C4-2B (cell line): ENCODE measurements at regions not wholly inside any gene's neighbourhood (a gene's known extent, or its start where the extent isn't known, plus 50 kb on each side); places are given as distances from the start of the nearest gene placed in this dataset.

Experiments used
- H3K27ac ChIP-seq: fragments of 450-650 bp; 2 replicates; pipeline ENCODE4 v1.5.1; 2017
- ZFX ChIP-seq: fragments of 450-650 bp; IDR thresholded peaks from 2 replicates; pipeline ENCODE4 v1.6.1; 2017
- TF ChIP-seq, protein P1 (sequence below): fragments of 450-650 bp; conservative IDR thresholded peaks from 2 replicates; pipeline ENCODE4 v1.5.1; 2017; ENCODE audit warnings: mild to moderate bottlenecking

DNA sequence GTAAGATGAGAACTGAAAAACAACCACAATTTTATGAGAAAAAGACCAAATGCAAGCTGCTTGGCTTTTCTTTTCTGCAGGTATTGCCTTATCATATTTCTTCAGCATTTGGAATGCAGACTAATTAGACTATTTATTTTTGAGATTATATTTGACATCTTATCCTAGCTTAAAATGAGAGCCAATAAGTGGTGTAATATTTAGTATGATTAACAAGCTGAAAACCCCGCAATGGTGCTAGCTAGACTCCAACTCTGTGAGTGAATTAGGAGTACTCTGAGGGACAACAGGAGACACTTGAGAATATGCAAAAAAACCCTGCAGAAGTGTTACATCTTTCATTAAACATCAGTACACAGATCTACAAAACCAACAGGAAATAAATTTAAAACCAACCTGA is 180.3 kb upstream of the MEOX2 start:
- H3K27ac ChIP-seq: no peak overlapping the region
- TF ChIP-seq ZFX: no peak
- TF ChIP-seq, protein P1, sequence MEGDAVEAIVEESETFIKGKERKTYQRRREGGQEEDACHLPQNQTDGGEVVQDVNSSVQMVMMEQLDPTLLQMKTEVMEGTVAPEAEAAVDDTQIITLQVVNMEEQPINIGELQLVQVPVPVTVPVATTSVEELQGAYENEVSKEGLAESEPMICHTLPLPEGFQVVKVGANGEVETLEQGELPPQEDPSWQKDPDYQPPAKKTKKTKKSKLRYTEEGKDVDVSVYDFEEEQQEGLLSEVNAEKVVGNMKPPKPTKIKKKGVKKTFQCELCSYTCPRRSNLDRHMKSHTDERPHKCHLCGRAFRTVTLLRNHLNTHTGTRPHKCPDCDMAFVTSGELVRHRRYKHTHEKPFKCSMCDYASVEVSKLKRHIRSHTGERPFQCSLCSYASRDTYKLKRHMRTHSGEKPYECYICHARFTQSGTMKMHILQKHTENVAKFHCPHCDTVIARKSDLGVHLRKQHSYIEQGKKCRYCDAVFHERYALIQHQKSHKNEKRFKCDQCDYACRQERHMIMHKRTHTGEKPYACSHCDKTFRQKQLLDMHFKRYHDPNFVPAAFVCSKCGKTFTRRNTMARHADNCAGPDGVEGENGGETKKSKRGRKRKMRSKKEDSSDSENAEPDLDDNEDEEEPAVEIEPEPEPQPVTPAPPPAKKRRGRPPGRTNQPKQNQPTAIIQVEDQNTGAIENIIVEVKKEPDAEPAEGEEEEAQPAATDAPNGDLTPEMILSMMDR: no peak

DNA sequence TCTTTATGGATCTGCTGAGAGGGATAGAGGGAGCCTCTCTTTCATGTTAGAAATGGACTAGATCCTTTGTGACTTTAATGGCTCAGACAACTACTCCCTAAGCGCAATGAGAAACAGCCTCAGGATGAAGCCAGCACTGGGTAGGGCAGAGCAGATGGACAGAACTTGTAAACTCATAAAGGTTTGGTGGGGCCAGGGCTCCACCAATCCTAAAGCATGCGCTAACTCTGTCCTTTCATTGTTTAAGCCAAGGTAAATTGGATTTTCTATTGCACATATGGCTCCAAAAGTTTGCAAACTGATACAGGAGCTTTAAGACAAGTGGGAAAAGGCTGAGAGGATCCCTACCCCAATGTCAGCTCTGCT is 178.1 kb upstream of the MEOX2 start:
- TF ChIP-seq ZFX: no peak
- TF ChIP-seq, protein P1: no peak
- no peak overlapping the region for H3K27ac ChIP-seq

DNA sequence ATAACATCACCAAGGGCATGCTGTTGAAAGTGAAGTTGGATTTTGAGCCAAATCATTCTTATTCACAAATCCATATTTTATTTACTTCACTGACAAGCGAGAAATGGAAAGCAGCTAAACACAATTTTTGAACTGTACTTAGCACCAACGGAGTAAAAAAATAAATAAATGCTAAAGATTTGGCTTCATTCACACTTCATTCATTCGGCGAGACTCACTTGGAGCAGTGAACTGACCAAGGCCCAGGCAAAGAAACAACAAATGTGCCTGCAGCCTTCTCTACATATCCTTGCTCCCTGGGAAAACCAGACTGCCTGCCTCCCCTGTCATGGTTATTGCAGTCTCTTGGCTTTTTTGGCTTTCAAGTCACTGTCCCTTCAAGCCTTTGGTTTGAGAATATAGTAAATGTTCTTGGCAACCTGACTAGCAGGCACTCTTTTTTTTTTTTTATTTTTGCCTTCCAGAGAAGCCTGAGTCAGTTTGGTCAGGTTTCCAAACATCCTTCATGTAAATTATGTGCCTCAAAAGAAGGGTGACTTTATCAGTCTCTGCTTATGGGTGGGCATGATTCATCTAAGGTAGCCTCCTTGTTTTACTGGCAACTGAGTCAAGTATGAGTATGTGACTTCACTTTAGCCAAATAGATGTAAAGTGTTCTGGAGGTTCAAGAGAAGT is 177.6 kb upstream of the MEOX2 start:
- TF ChIP-seq, protein P1: no peak
- TF ChIP-seq ZFX: no peak
- no peak overlapping the region for H3K27ac ChIP-seq

DNA sequence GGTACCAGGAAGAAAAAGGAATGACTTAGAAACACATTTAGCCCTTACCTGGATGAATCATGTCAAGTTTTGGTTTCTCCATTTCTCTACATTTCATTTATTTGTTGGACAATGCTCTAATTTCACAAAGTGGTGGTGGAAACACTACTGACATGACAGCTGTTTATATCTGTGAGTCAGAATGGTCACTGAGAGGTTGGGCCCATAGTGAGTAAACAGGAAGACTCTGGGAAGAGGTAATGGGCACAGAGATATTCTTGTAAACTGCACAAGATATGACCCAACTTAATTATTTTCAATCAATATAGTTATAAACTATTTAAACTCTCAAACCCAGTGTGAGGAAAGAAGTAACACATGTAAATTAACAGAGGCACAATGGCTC is 176.3 kb upstream of the MEOX2 start:
- H3K27ac ChIP-seq: no peak overlapping the region
- no peak for TF ChIP-seq ZFX
- TF ChIP-seq, protein P1: no peak

DNA sequence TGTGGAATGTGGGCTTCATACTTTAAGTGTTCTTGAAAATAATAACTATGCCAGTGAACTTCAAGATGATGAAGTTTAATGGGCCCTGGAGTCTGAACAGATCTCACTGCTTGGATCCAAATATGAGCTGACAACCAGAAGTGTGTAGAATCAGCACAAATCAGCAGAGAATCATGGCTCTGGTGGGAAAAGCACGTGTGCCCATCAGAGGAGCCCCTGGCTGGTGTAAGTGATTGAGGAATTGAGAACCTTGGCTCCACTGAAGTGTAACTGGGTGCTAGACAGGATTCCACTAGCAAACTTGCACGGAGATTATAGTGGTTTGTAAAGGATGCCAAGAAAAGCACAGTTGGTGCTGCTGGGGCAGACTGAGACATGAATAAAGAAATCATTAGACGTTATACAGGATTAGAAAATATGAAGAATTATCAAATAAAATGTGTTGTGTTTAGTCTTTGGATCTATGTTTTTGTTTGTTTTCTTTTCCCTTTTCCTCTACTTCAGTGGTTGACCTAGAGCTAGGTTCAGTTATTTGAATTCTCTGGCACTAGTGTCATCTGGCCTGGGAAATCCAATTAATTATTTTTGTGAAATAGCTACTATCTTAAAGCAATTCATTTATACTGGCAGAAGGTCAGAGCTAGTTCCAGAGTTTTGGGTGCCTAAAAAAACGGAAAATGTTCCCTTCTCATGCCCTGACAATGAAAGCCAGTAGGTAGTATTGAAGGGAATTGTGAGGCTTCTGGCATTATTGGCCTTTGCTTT is 175.7 kb upstream of the MEOX2 start:
- H3K27ac ChIP-seq: no peak overlapping the region
- TF ChIP-seq ZFX: no peak
- TF ChIP-seq, protein P1: no peak

DNA sequence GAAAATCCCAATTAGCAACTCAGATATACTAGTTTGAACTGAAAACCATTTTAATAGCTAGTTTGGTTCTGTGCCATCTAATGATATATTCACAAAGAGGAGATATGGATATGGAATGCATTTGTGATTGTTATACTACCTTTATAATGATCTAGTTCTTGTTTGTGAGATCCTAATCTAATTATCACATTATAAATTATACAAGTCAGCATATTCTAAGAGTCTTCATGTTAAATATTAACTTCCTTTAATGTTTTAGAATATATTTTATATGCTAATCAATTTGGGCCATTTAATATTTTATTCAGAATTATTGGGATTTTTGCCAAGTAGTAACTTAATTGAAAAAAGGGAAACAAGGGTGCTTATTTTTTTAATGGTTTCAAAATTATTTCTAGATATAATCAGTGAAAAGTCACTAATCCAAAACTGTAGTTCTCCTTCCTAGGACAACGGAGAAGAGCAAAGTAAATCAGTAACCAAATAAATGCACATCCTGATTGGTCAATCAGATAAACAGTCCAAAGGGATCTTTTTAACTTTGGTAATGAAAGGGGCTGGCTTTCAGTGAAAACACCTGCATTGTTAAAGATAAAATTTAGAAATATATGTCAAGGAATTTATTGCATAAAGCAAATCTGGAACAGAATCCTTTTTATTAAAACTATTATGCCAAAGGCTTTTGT is 173.9 kb upstream of the MEOX2 start:
- no peak overlapping the region for H3K27ac ChIP-seq
- TF ChIP-seq, protein P1: no peak
- no peak for TF ChIP-seq ZFX

DNA sequence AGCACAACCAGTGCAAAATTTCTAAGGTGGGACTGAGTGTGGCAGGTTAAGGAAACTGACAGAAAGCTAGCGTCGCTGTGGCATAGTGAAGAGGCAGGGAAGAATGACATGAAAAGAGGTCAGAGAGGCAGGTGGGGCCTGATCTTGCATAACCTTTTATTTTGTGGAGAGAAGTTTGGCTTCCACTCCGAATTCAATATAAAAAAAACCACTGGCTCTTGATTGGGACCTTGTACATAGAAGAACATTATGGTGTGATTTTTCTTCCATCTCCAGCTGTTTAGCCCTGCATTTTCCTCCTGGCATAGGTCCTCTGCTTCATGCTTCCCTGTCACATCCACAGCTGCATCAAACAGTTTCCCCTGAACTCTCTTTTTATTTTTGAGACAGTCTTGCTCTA is 170.5 kb upstream of the MEOX2 start:
- TF ChIP-seq ZFX: no peak
- TF ChIP-seq, protein P1: no peak
- no peak overlapping the region for H3K27ac ChIP-seq
